IMR-90 (cell line): ENCODE measurements at regions not wholly inside any gene's neighbourhood (a gene's known extent, or its start where the extent isn't known, plus 50 kb on each side); places are given as distances from the start of the nearest gene placed in this dataset.

Experiments
- ATAC-seq: fragments of 200-7000 bp; cut with Tn5 transposase; 2 replicates; pipeline ENCODE4 v1.9.1; 2020; ENCODE audit warnings: low read depth, mild to moderate bottlenecking, moderate library complexity
- BruUV-seq: library from RNA; stranded (reverse); fragments of 400-500 nt; replicated peaks from 2 replicates; lab custom pipeline; 2021; lab: Mats Ljungman, UMichigan
- CTCF ChIA-PET: fragments of 300-600 bp; formaldehyde crosslinking; extraction: SDS; loops from one replicate; lab custom pipeline; 2021; ENCODE audit warnings: antibody characterized with exemption; lab: Yijun Ruan, JAX
- POLR2A ChIA-PET: fragments of 300-600 bp; sonication (Branson Sonifier 250); formaldehyde crosslinking; loops from one replicate; lab custom pipeline; 2022; ENCODE audit warnings: antibody characterized with exemption; ENCODE audit not compliant: unreplicated experiment; lab: Charles Lee
- DNase-seq: peaks from one replicate; pipeline ENCODE4 v3.0.0; 2013
- H2AFZ ChIP-seq: replicated peaks from 2 replicates; pipeline ENCODE3; 2013; ENCODE audit warnings: low read length, mild to moderate bottlenecking; ENCODE audit not compliant: poor library complexity
- H2AK5ac ChIP-seq: 2 replicates; pipeline ENCODE4 v1.6.1; 2013; ENCODE audit warnings: low read depth, low read length, inconsistent platforms
- H2AK9ac ChIP-seq: replicated peaks from 2 replicates; pipeline ENCODE3; 2013; ENCODE audit warnings: mild to moderate bottlenecking, low read depth, low read length, moderate library complexity; ENCODE audit not compliant: poor library complexity
- H2BK120ac ChIP-seq: 2 replicates; pipeline ENCODE4 v1.6.1; 2013; ENCODE audit warnings: low read depth, low read length, inconsistent platforms
- H2BK15ac ChIP-seq: 3 replicates; pipeline ENCODE4 v1.6.1; 2013; ENCODE audit warnings: low read depth, low read length, inconsistent platforms
- H2BK20ac ChIP-seq: 2 replicates; pipeline ENCODE4 v1.6.1; 2013; ENCODE audit warnings: low read depth, mild to moderate bottlenecking, inconsistent platforms, low read length, moderate library complexity
- H2BK5ac ChIP-seq: 2 replicates; pipeline ENCODE4 v1.6.1; 2013; ENCODE audit warnings: mild to moderate bottlenecking, low read depth, low read length, inconsistent platforms; ENCODE audit not compliant: poor library complexity, severe bottlenecking
- H3K14ac ChIP-seq: replicated peaks from 2 replicates; pipeline ENCODE4 v1.6.1; 2013; ENCODE audit warnings: low read depth, low read length, inconsistent platforms
- H3K18ac ChIP-seq: 2 replicates; pipeline ENCODE4 v1.6.1; 2013; ENCODE audit warnings: low read depth, low read length, control low read depth
- H3K23ac ChIP-seq: 2 replicates; pipeline ENCODE4 v1.6.1; 2013; ENCODE audit warnings: low read depth, low read length, inconsistent platforms
- H3K27ac ChIP-seq: 2 replicates; pipeline ENCODE4 v1.5.1; 2013; ENCODE audit warnings: mild to moderate bottlenecking, control low read depth, low read length; ENCODE audit not compliant: insufficient read depth
- H3K27me3 ChIP-seq: 2 replicates; pipeline ENCODE4 v1.6.1; 2013; ENCODE audit warnings: low read length; ENCODE audit not compliant: control insufficient read depth, insufficient read depth
- H3K36me3 ChIP-seq: 2 replicates; pipeline ENCODE4 v1.6.1; 2013; ENCODE audit warnings: low read length, mixed read lengths; ENCODE audit not compliant: control insufficient read depth, insufficient read depth
- H3K4ac ChIP-seq: 2 replicates; pipeline ENCODE4 v1.6.1; 2013; ENCODE audit warnings: low read depth, low read length, inconsistent platforms
- H3K4me1 ChIP-seq: 2 replicates; pipeline ENCODE4 v1.6.1; 2013; ENCODE audit warnings: low read length, mixed read lengths; ENCODE audit not compliant: control insufficient read depth, insufficient read depth
- H3K4me2 ChIP-seq: 2 replicates; pipeline ENCODE4 v1.6.1; 2013; ENCODE audit warnings: low read depth, mild to moderate bottlenecking, control low read depth, low read length, moderate library complexity
- H3K4me3 ChIP-seq: 2 replicates; pipeline ENCODE4 v1.5.1; 2013; ENCODE audit warnings: low read depth, mild to moderate bottlenecking, control low read depth, low read length, moderate library complexity; ENCODE audit not compliant: insufficient read depth
- H3K56ac ChIP-seq: 2 replicates; pipeline ENCODE4 v1.6.1; 2013; ENCODE audit warnings: low read length, inconsistent platforms; ENCODE audit not compliant: insufficient read depth; ENCODE audit errors: extremely low read depth
- H3K79me1 ChIP-seq, 2 experiments: 2 replicates each; pipeline ENCODE4 v1.6.1; 2013; ENCODE audit warnings: low read length in 2 of 2, inconsistent platforms in 1 of 2, low read depth in 1 of 2
- H3K9ac ChIP-seq: 2 replicates; pipeline ENCODE4 v1.6.1; 2013; ENCODE audit warnings: low read depth, low read length, control low read depth
- H3K9me1 ChIP-seq: 2 replicates; pipeline ENCODE4 v1.6.1; 2013; ENCODE audit warnings: low read length, inconsistent platforms; ENCODE audit not compliant: insufficient read depth
- H3K9me3 ChIP-seq: 2 replicates; pipeline ENCODE4 v1.6.1; 2013; ENCODE audit warnings: low read length; ENCODE audit not compliant: control insufficient read depth, insufficient read depth
- H4K20me1 ChIP-seq: 2 replicates; pipeline ENCODE4 v1.6.1; 2013; ENCODE audit warnings: low read length, inconsistent platforms; ENCODE audit not compliant: insufficient read depth
- H4K5ac ChIP-seq: 2 replicates; pipeline ENCODE4 v1.6.1; 2013; ENCODE audit warnings: mild to moderate bottlenecking, low read depth, low read length, control low read depth
- H4K8ac ChIP-seq, 2 experiments: 2 replicates each; pipeline ENCODE4 v1.6.1; 2013; ENCODE audit warnings: low read depth in 2 of 2, low read length in 2 of 2, control low read depth in 1 of 2, inconsistent platforms in 1 of 2
- H4K91ac ChIP-seq: 2 replicates; pipeline ENCODE4 v1.6.1; 2013; ENCODE audit warnings: low read depth, low read length, inconsistent platforms; ENCODE audit not compliant: insufficient read depth
- BHLHE40 ChIP-seq: fragments of 150-350 bp; IDR thresholded peaks from 2 replicates; pipeline ENCODE4 v1.6.1; 2016; ENCODE audit warnings: mild to moderate bottlenecking, low read depth, low read length
- CEBPB ChIP-seq: IDR thresholded peaks from 2 replicates; pipeline ENCODE4 v1.6.1; 2012; ENCODE audit warnings: low read depth, low read length, improper control_type of control experiment
- CHD1 ChIP-seq: IDR thresholded peaks from 2 replicates; pipeline ENCODE4 v1.6.1; 2012; ENCODE audit warnings: low read depth, low read length, improper control_type of control experiment
- CTCF ChIP-seq: conservative IDR thresholded peaks from 2 replicates; pipeline ENCODE4 v1.5.1; 2012; ENCODE audit warnings: mild to moderate bottlenecking, low read depth, low read length, improper control_type of control experiment
- ELK1 ChIP-seq: fragments of 150-350 bp; IDR thresholded peaks from 2 replicates; pipeline ENCODE4 v1.6.1; 2016; ENCODE audit warnings: low read depth, mild to moderate bottlenecking, low read length, moderate library complexity, borderline replicate concordance
- FOS ChIP-seq: fragments of 150-350 bp; IDR thresholded peaks from 2 replicates; pipeline ENCODE4 v1.6.1; 2016; ENCODE audit warnings: low read depth, low read length
- MAZ ChIP-seq: IDR thresholded peaks from 2 replicates; pipeline ENCODE4 v1.6.1; 2012; ENCODE audit warnings: low read depth, mild to moderate bottlenecking, low read length, improper control_type of control experiment, moderate library complexity, borderline replicate concordance
- NFE2L2 ChIP-seq: fragments of 150-350 bp; IDR thresholded peaks from 2 replicates; pipeline ENCODE4 v1.6.1; 2016; ENCODE audit warnings: low read depth, mild to moderate bottlenecking, low read length
- POLR2A ChIP-seq: IDR thresholded peaks from 2 replicates; pipeline ENCODE4 v1.6.1; 2012; ENCODE audit warnings: mild to moderate bottlenecking, low read depth, low read length
- RAD21 ChIP-seq: IDR thresholded peaks from 2 replicates; pipeline ENCODE4 v1.6.1; 2012; ENCODE audit warnings: low read length, improper control_type of control experiment
- RCOR1 ChIP-seq: IDR thresholded peaks from 2 replicates; pipeline ENCODE4 v1.6.1; 2012; ENCODE audit warnings: mild to moderate bottlenecking, low read length, improper control_type of control experiment; ENCODE audit not compliant: insufficient replicate concordance
- RFX5 ChIP-seq: IDR thresholded peaks from 2 replicates; pipeline ENCODE4 v1.8.0; 2012; ENCODE audit warnings: low read depth, mild to moderate bottlenecking, low read length, moderate library complexity
- SMC3 ChIP-seq: fragments of 150-350 bp; IDR thresholded peaks from 2 replicates; pipeline ENCODE4 v1.6.1; 2016; ENCODE audit warnings: low read depth, mild to moderate bottlenecking, antibody characterized with exemption, low read length, moderate library complexity
- USF2 ChIP-seq: fragments of 150-350 bp; IDR thresholded peaks from 2 replicates; pipeline ENCODE4 v1.6.1; 2017; ENCODE audit warnings: mild to moderate bottlenecking, antibody characterized with exemption, low read length, low read depth
- WGBS, 2 experiments: methylation state at CpG; one replicate each; pipeline versions ENCODE4 v1.1.5 to v1.1.7; 2013; ENCODE audit warnings: missing lambda C conversion rate in 2 of 2; ENCODE audit not compliant: insufficient read length in 1 of 2; ENCODE audit errors: extremely low coverage in 2 of 2; 5-methylcytosine and 5-hydroxymethylcytosine counted together
- dilution Hi-C: fragments of 300-500 bp; cut with HindIII; formaldehyde crosslinking; loops from one replicate; pipeline ENCODE4 v1.14.3; 2018; ENCODE audit warnings: low sequenced_read_pairs; ENCODE audit not compliant: unreplicated experiment
- in situ Hi-C: fragments of 300-500 bp; cut with MboI; formaldehyde crosslinking; loops from 3 replicates; pipeline ENCODE4 v1.14.3; 2019; ENCODE audit warnings: low sequenced_read_pairs, inconsistent platforms, mixed read lengths
- intact Hi-C: fragments of 100-400 bp; cut with micrococcal nuclease; formaldehyde crosslinking; loops from 2 replicates; pipeline ENCODE4 v1.10.0; 2022

GRCh38 chr1:98503771-98504170 lies 157.8 kb upstream of the SNX7 start:
- POLR2A ChIA-PET: no interaction called here
- DNase-seq (no peak), ATAC-seq (no peak)
- Histone ChIP-seq H2BK5ac (no peak overlapping the region), H3K9me3 (no peaks in the 10 kb centered on the region), H4K5ac (no peak overlapping the region), H3K27ac (no peak overlapping the region), H3K4me1 (no peaks in the 10 kb centered on the region), H3K79me1 (no peaks in the 10 kb centered on the region), H3K4ac (no peak overlapping the region), H3K9me1 (no peaks in the 10 kb centered on the region), H3K4me3 (no peak overlapping the region), H2BK120ac (no peak overlapping the region), H2AFZ (no peak overlapping the region), H2BK15ac (no peak overlapping the region), H3K18ac (no peak overlapping the region), H2AK9ac (no peak overlapping the region), H3K14ac (no peak overlapping the region), H3K4me2 (no peak overlapping the region), H4K20me1 (no peaks in the 10 kb centered on the region), H2BK20ac (no peak overlapping the region), H4K8ac (no peak overlapping the region), H4K91ac (no peak overlapping the region), H2AK5ac (no peak overlapping the region), H3K9ac (no peak overlapping the region), H3K23ac (no peak overlapping the region), H3K56ac (no peak overlapping the region), H3K36me3 (no peaks in the 10 kb centered on the region), H3K27me3 (no peaks in the 10 kb centered on the region)
- intact Hi-C loops: no loop called here
- no peak for TF ChIP-seq CTCF
- TF ChIP-seq USF2: no peak
- no peak for TF ChIP-seq SMC3
- TF ChIP-seq RFX5: no peak
- no peak for TF ChIP-seq RAD21
- no peak for TF ChIP-seq ELK1
- TF ChIP-seq CEBPB: no peak
- no peak for TF ChIP-seq RCOR1
- TF ChIP-seq BHLHE40: no peak
- no peak for TF ChIP-seq CHD1
- TF ChIP-seq MAZ: no peak
- TF ChIP-seq FOS: no peak
- no peak for TF ChIP-seq POLR2A
- no peak for TF ChIP-seq NFE2L2
- CTCF ChIA-PET: interaction anchor here (0.6 to 1.0 kb wide), 2 partner anchors 10 to 282 kb away, joined by 3 read pairs; no protein-coding TSS in a partner anchor
- BruUV-seq: no TSS peak
- dilution Hi-C loops: no loop called here
- whole genome bisulfite sequencing, 2 experiments: no CpG with 5 or more reads among the region's 1 CpG
- in situ Hi-C loops: no loop called here
